HG03457 (cell line): ENCODE measurements at regions not wholly inside any gene's neighbourhood (a gene's known extent, or its start where the extent isn't known, plus 50 kb on each side); places are given as distances from the start of the nearest gene placed in this dataset.

ENCODE experiments used
- ATAC-seq: cut with Tn5 transposase; IDR thresholded peaks from one replicate; pipeline ENCODE4 v1.9.1; 2021; ENCODE audit warnings: moderate number of reproducible peaks; ENCODE audit not compliant: unreplicated experiment

DNA sequence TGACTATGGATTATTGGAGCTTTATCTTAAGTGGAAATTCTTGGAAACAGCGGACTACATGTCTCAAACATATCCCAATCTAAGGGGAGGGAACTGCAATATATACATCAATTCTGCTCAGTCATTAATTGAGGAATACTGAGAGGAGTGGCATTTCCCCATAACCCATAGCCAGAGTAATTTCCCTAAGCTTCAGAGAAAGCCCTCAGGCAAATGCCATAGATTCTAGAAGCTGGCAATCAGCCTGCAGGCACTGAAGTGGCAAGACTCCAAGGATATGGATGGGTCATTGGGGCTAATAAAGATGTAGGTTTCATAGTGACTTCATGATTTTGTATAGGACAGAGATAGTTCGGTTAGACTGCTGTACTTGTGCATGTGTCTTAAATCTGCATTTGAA is 1960.5 kb upstream of the PIK3C3 start:
- no peak for ATAC-seq

DNA sequence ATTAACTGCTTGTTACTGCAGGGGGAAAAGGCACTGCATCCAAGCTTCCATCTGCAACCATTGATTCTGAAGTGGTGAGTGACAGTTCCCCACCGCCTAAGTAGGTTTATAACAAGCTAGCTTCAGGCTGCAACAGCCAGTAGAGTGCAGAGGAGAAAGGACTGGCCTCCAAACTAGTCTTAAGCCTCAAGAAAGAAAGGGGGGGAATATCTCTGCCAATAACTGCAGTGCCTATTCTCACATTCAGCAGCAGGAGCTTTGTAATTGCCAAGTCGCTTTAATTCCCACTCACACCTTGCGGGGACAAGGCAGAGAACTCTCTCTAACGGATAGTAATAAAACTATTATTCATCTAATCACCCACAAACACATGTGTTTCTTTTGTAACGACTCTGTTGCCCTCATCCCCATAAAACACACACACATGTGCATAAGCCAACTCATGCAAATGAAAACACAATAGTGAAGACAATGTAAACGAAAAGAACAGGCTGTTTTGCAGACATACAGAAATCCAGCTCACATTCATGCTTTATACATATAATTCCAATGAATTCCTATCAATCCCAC is 1963.3 kb upstream of the PIK3C3 start:
- ATAC-seq: no peak

DNA sequence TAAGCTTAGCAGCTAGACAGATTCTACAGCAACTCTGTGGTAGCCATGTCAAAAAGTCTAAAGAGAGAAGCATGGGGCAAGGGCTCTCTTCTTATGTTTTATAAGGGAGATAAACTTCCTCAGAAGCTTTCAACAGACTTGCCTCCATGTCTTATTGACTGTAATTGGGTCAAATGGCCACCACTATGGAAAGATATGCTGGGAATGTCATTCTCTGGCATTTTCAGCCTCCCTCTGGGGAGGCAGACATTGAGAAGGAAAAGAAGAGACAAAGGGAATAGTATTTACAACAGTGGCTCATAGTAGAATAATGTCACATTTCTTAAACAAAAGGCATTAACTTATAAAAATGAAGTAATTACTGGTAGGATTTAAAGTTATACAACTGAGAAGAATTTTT is 1964.5 kb upstream of the PIK3C3 start:
- no peak for ATAC-seq

DNA sequence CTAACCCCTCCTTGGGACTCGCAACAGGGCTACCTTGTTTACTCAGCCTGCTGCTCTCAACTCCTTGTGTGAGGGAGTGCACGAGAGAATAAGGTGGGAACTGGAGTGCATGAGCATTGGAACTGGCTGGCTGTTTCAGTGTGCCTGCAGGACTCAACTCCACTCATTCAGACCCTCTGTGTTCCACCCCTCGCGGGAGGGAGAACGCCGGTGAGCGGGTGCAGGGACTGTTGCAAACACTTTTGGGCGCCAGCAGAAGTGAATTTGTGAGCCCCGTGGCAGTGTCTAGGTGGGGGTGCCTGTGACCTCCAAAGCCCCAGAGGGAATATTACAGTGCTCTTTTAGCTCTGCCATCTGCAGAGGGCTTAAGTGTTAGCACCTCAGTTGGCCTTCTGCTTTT is 1978.3 kb upstream of the PIK3C3 start:
- no peak for ATAC-seq

DNA sequence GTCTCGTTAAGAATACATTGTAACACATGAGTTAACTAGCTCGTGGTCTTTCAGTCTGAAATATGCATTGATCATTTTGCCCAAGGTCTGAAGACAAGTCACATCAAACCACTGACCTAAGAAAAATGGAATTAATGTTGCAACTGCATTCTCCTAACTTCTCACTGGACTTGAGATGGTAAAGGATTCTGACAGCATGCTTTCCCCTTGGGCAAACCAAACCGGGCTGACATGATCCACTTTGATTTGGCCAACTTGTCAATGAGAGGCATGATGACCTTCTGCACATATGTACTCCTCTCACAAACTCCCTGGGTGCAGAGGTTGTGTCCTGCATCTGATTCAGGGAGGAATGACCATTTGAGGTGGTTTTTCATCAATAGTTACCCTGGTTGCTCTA is 1982.5 kb upstream of the PIK3C3 start:
- ATAC-seq: no peak

DNA sequence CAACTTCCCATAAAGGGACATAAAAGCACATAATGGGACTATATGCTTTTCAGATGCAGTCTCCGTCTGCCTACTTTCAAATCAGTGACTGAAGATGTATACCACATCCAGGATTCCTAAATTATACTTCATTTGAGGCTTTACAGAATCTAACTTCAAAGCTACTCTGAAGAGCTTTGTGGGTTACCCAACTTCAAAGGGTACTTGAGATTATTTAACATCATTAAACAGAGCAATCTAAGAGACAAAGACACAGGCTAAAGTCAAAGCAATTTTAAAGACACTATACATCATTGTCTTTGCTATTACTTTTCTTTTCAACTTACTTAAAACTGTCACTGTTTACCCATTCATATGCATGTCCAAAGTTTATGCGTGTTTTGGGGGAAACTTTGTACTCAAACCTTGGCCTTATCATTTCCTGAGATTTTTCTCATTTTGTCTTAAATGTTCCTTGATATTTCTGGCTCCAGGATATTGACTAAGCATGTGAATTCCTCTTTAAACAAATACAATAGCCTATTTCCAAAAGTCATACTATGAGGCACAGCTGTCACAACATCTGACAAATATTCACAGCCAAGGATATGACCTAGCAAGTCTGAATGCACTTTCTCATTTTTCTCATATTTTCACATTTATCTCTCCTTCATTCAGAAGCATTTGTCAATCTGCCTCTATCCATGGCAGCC is 1985.1 kb upstream of the PIK3C3 start:
- ATAC-seq: no peak

DNA sequence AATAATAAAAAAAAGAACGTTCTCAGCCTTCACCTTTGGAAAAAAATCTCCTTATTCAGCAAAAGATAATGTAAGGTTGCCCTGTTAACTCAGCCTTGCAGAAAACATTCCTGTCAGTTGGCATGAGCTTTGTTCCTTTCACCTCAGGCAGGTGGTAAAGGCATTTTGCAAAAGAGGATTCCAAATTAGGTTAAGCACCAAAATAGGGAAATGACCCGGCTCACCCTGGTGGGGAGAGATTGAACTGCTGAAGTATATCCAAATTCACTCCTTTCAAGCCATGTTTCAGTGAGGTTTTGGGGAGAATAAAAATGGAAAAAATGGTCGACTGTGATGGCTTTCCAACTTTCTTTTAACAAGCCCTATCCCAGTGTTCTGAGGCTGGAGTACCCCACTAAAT is 1988.8 kb upstream of the PIK3C3 start:
- ATAC-seq: no peak

DNA sequence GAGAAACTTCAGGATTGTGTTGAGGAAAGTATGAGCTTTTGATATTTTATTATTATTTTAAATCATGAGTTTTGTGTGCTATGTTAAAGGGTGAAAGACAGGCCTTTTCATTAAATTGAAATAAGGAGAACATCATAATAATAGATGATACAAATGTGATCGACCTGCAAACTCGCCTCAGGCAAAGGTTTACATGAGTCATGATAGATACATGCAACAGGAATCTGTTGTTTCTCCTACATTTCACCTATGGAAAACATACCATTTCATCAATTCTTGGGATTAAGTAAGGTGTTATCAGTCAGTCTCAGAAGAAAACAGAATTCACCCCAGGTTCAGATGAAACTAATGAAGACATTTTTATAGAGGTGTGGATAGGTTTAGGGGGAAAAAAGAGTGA is 1992.5 kb upstream of the PIK3C3 start:
- ATAC-seq: no peak

DNA sequence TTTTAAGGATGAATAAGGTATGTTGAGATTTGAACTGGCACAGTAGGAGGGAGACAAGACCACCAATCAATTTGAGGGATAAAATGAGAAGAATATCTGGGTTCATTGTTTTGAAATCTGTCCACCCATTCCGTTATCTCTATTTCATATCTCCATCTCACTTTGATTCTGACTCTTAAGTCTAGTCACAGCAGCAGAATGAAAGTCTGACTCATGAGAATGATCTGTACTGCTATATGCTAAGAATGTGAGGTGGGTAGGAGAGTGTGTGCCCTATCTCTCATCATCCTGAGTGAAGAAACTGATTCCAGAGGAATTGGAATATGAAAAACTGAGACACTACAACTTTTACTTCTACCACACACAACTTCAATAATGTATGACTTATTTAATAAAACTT is 1994.5 kb upstream of the PIK3C3 start:
- ATAC-seq: no peak

DNA sequence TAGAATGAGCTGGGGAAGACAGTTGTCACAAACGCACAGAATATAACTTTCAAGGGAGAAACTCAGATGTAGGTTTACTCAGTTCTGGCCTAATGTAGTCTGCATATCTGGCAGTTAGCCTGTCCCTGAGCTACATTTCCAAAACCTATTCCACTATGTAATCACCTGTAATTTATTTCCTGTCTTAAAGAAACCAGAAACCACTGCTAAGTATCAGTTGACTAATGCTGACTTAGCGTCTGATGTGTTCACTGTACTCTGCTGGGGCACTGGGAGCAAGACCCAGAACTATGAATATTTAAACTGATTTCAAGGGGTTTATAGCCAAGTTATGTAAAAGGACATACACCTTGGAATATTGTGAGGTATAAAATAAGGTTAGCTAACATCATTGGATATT is 1995.2 kb upstream of the PIK3C3 start:
- no peak for ATAC-seq

DNA sequence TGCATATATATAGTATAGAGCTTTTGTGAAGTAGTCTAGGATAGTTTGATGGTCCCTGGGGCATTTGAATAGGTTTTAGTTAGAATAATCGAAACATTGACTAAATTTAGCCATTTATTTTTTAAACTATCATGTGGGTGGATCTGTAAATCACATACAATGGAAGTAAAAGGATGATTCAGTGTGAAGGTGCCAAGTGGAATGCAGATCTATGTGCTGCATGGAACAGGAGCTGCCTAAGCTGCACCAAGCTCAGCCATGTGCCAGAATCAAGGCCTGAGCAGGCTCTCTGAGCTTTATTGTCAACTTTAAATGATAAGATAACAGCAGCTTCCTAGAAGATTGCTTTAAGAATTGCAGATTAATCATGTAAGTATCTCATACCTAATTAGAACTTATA is 1996.2 kb upstream of the PIK3C3 start:
- no peak for ATAC-seq

DNA sequence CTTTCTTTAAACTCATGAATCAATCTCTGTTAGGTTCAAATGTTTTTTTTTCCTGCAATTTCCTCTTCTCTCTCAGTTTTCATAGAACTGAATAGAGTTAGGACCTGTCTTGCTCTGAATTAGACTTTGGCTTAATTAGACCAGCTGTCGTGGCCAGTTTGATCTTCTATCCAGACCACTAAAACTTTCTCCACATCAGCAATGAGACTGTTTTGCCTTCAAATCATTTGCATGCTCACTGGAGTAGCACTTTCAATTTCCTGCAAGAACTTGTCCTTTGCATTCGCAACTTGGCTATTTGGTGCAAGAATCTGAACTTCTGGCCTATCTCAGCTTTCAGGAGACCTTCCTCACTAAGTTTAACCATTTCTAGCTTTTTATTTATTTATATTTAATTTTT is 2002.2 kb upstream of the PIK3C3 start:
- ATAC-seq: no peak

DNA sequence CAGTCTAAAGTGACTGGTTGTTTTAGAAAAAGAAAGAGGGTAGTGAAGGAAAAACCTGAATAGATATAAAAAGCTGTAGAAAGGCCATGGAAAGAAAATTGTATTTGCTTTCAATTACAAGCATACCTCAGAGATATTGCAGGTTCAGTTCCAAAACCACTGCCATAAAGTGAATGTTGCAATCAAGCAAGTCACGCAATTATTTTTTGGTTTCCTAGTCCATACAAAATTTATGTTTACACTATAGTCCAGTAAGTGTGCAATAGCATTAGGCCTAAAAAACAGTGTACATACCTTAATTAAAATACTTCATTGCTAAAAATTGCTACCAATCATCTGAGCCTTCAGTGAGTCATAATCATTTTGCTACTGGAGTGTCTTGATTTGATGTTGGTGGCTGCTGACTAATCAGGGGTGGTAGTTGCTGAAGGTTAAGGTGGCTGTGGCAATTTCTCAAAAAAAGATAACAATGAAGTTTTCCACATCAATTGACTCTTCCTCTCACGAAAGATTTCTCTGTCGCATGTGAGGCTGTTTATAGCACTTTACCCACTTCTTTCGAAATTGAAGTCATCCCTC is 2003.8 kb upstream of the PIK3C3 start:
- no peak for ATAC-seq

DNA sequence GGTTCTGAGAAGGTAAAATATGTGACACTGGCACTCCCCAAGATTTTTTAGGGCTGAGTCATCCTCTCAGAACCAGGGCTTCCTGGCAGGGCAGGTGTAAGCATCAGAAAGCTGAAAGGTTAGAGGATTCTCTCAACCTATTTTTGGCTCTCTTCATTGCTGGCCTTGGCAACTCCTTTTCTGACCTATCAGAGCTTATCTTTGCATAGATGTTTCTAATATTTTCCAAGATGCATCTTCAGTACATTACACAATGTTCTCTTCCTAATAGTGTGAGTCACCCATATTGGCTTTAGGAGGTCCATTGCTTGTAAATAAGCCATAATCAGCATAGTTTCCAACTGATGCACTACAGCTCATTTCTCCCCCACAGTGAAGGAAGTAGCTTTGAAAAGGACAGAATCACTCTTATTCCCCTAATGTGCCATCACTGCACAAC is 2008.4 kb upstream of the PIK3C3 start:
- ATAC-seq: no peak

DNA sequence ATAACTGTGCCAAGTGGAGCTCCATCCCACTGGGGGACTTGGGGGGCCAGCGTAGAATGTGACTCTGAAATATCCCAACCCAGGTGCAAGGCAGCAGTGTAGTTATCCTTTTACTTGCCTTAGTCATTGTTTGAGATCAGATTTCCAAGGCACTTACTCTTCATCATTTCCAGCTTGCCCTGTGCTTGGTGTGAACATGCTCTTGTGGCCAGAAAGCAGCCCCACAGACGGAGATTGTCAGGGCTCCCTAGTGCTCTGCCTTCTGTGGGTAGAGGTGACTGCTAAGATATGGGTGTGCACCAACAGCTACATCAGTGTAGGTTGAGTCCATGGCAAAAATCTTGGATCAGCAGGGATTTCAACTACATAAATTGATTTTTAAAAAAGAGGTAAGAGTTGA is 2010.0 kb upstream of the PIK3C3 start:
- ATAC-seq: no peak

DNA sequence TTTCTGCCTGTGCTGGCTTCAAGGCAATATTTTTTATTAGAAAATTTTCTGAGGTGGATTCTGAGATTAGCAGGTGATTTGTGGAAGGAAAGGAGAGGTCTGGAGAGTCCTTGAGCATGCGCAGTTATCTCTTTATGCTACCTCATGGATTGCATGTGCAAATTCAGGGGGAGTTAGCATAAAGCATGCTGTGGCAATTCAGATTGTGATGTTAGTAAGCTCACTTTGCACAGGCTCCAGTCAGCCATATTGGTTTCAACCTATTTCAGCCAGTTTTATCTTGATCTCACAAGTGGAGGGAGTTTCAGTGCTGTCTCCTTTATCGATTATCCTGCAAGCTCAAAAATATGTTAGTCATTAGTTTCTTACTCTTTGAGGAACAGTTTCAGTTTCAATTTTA is 2012.3 kb upstream of the PIK3C3 start:
- ATAC-seq: no peak

DNA sequence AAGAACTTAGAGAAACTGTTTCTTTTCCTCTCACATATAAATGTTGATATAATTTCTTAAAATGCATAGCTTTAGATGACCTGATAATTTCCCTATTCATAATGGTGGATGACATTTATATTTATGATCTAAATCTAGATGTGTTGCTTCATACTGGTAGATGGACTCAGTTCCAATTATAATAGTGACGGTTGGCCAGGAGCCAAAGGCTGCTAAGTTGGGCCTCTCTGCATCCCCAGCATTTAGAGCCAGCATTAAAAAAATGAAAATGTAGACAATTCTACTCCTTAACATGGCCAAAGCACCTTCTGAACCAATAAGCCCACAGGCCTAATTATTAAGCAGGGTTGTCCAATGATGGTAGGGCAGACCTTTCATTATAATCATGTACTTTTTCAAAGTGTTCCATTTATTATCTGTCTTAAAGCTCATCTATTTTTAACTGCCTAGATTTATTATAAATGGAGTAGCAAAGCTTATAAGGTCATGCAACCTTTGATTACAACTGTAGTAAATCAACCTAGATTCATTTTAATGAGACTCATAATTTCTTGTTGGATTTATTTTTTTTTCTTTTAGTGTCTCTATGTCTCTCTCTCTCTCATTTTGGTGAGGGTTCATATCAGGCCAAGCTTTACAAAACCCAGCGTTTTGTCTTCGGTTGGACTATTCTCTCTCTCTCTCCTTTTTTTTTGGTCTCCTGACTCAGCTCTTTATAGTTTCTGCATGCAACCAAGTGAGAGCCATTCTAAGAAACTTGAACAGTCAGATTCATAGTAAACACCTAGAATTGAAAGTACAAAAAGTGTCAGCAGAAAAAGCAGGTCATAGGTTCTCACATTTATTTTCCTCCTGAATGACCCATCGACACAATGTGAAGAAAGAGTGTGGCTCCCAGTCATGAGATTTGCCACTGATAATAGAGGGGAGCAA is 2016.1 kb upstream of the PIK3C3 start:
- no peak for ATAC-seq

DNA sequence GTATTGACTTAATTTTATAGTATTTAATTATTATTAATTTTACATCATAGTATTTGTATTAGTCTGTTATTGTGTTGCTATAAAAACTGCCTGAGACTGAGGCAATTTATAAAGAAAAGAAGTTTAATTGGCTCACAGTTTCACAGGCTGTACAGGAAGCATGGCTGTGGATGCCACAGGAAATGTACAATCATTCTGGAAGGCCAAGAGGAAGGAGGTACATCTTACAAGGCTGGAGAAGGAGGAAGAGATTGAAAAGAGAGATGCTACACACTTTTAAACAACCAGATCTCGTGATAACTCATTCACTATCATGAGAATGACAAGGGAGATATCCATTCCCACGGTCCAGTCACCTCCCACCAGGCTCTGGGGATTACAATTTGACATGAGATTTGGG is 2019.4 kb upstream of the PIK3C3 start:
- no peak for ATAC-seq

DNA sequence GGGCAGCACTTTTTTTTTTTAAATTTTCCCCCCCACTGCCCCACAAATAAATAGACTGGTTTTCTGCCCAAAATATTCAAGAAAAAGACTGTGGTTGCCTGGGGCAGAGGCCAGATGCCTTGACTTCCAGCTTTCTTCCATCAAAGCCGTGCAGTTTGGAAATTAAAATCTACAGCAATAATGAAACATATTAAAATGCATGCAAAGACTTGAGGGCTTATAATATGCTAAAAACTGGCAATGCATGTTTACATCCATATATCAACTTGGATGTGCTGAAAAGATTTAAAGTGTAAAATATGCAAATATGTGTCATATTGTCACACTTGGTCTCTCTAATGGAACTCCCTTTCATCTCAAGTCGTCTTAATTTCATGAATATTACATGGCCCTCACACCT is 2036.2 kb upstream of the PIK3C3 start:
- ATAC-seq: no peak

DNA sequence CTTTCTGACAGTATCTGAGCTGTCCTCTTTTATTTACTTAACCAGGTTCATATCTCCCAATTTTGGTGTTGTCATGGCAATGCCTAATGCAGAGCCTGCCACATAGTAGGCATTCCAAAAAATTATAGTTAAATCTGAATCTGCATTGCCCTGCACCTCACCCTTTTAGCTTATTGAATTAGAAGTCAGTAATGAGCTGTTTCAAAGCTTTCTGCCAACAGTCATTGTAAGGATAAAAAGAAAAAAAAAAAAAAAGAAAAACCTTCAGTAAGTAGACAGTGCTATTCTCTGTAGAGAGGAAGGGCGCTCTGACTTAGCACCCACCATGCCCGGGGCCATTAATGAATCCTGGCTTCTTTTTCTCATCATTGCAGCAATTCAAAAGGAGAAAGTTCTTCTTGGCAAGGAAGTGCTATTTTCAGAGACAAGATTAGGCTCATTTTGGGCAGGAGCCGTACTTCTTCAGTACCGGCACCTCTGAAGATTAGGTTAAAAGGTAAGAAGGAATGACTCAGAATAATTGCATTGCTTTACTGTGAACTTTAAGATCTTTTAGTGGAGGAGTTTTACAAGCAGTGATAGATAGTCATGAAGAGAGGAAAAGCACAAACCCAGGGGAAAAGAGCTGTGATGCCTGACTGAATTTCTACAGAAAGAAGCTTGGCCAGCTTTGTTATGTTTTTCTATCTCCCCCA is 2041.2 kb upstream of the PIK3C3 start:
- no peak for ATAC-seq

DNA sequence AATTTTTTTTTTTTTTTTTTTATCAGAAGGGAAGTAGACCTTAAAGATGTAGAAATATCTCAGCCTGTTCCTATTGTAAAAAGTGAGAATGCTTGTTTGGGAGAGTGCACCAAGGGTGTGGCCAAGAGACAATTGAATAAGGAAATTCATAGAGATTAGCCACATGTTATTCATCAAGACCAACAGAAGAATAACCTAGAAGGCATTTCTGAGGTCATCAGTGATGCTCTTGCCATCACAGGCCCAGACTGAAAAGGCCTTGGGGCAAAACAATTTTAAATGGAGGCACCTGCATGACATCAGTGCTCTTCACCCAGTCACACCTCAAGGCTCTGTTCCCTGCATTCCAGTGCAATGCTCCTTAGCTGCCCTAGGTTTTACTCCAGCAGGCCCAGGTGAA is 2043.3 kb upstream of the PIK3C3 start:
- ATAC-seq: no peak
